ENCODE measurements at regions not wholly inside any gene's neighbourhood (a gene's known extent, or its start where the extent isn't known, plus 50 kb on each side); places are given as distances from the start of the nearest gene placed in this dataset.
A peak's percentile ranks its signal among the peaks of the same experiment; 100 is the strongest.

GRCh38 chr15:31870328-31871165, 159.8 kb upstream of the CHRNA7 start, which contains the start of gene OTUD7A:
Gene OTUD7A (minus strand): TSS chr15:31870673.
- no peaks in the 10 kb centered on the region for H3K27me3 ChIP-seq (ENCODE audit: control insufficient read depth, insufficient read depth, low read length)
- H3K36me3 ChIP-seq (ENCODE audit: control insufficient read depth, insufficient read depth, low read length): no peaks in the 10 kb centered on the region
- peak; percentile 24 for DNase-seq (ENCODE audit: low read depth)
- TF ChIP-seq CTCF (IDR thresholded peaks at IDR 0.05; ENCODE audit: insufficient read depth, low read length, severe bottlenecking): no peak
- H3K4me3 ChIP-seq (ENCODE audit: low read depth, low read length): peak within 1 kb of the TSS; percentile 53
- FAIRE-seq: no peak

- FAIRE-seq (no peak), DNase-seq (ENCODE audit: low read depth) (peak; percentile 2)
- no peaks in the 10 kb centered on the region for H3K27me3 ChIP-seq (ENCODE audit: control insufficient read depth, insufficient read depth, low read length)
- peak overlapping the region; percentile 53 for H3K4me3 ChIP-seq (ENCODE audit: low read depth, low read length)
- no peaks in the 10 kb centered on the region for H3K36me3 ChIP-seq (ENCODE audit: control insufficient read depth, insufficient read depth, low read length)
- no peak for TF ChIP-seq CTCF (IDR thresholded peaks at IDR 0.05; ENCODE audit: insufficient read depth, low read length, severe bottlenecking)
Observed at GRCh38 chr15:31871166-31871886, 159.0 kb upstream of the CHRNA7 start.

GRCh38 chr15:31871887-31872281, 158.4 kb upstream of the CHRNA7 start:
- H3K4me3 ChIP-seq (ENCODE audit: low read depth, low read length): no peak overlapping the region
- H3K27me3 ChIP-seq (ENCODE audit: control insufficient read depth, insufficient read depth, low read length): no peaks in the 10 kb centered on the region
- FAIRE-seq (no peak), DNase-seq (ENCODE audit: low read depth) (no peak)
- TF ChIP-seq CTCF (IDR thresholded peaks at IDR 0.05; ENCODE audit: insufficient read depth, low read length, severe bottlenecking): no peak
- H3K36me3 ChIP-seq (ENCODE audit: control insufficient read depth, insufficient read depth, low read length): no peaks in the 10 kb centered on the region

GRCh38 chr15:31887246-31887645, 143.1 kb upstream of the CHRNA7 start:
- DNase-seq (ENCODE audit: low read depth) (no peak), FAIRE-seq (no peak)
- no peaks in the 10 kb centered on the region for H3K27me3 ChIP-seq (ENCODE audit: control insufficient read depth, insufficient read depth, low read length)
- TF ChIP-seq CTCF (IDR thresholded peaks at IDR 0.05; ENCODE audit: insufficient read depth, low read length, severe bottlenecking): no peak
- H3K36me3 ChIP-seq (ENCODE audit: control insufficient read depth, insufficient read depth, low read length): no peaks in the 10 kb centered on the region
- H3K4me3 ChIP-seq (ENCODE audit: low read depth, low read length): no peak overlapping the region

- no peaks in the 10 kb centered on the region for H3K27me3 ChIP-seq (ENCODE audit: control insufficient read depth, insufficient read depth, low read length)
- no peak for FAIRE-seq
- H3K36me3 ChIP-seq (ENCODE audit: control insufficient read depth, insufficient read depth, low read length): no peaks in the 10 kb centered on the region
- no peak for DNase-seq (ENCODE audit: low read depth)
- TF ChIP-seq CTCF (IDR thresholded peaks at IDR 0.05; ENCODE audit: insufficient read depth, low read length, severe bottlenecking): no peak
- no peak overlapping the region for H3K4me3 ChIP-seq (ENCODE audit: low read depth, low read length)
Observed at GRCh38 chr15:31892513-31892912, 137.8 kb upstream of the CHRNA7 start.
